Glomerular visceral epithelial cell (primary cell): ENCODE measurements at regions not wholly inside any gene's neighbourhood (a gene's known extent, or its start where the extent isn't known, plus 50 kb on each side); places are given as distances from the start of the nearest gene placed in this dataset.
A peak's percentile ranks its signal among the peaks of the same experiment; 100 is the strongest.
"Not testable (repeated sequence)": the region's sequence is repeated elsewhere in the genome, so short reads cannot be mapped to it uniquely, and the experiment has no call there.

Experiments
- DNase-seq: peaks from one replicate; pipeline ENCODE4 v3.0.0-alpha.2; 2016; ENCODE audit errors: extremely low spot score

DNA sequence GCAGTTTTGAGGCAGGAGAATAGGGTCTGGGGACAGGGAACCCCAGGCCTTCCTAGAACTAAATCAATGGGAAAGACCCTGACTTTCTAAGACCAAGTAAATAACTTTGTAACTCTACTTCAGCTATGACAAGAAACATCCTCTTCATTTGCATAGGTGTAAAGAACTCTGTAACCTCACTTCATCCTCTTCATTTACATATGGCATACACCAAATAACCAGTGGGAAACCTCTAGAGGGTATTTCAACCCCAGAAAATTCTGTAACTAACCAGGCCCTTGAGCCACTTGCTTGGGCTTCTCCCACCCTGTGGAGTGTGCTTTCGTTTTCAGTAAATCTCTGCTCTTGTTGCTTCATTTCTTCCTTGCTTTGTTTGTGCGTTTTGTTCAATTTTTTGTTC is 495.6 kb downstream of the SIPA1L2 start:
- no peak for DNase-seq

DNA sequence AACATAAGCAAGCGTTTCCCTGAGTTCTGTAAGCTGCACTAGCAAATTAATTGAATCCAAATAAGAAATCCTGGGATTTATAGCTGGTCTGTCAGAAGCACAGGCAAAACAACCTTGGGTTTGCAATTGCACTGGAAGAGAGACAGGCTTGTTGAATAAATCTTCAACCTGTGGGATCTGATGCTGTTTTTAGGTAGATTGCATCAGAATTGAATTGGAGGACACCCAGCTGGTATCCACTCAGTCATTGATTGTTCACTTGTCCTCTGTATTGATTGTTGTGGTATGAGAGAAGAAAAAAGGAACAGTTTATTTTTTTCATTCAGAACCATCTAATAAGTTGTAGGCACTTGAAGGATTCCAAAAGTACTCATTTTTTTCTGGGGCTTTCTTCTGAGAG is 497.4 kb downstream of the SIPA1L2 start:
- no peak for DNase-seq

DNA sequence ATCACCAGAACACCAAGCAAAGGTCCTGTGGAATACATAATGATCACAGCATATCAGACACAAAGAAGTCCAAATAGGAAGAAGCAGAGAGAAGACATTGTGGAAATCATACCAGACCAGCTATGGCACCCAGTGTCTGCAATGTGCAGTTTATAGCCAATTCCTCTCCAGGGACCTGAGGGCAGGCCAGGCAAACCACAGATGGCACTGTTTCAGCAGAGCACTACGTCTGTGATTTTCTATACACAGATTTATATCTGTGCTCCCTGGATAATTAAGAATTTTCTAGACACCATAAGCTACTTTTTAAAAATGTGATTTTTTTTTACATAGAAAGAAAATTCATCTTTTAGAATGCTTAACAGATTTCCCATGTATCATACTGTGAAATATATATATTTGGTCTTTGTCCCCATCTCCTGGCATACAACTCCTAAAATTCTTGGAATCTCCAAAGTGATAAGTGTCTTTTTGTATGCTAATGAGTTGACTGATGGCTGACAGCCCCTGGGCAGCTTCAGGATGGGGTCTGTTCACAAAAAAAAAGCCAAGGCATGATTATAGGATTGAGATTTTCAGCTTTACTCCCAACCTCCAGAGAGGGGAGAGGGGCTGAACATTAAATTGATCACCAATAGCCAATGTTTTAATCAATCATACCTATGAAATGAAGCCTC is 498.1 kb downstream of the SIPA1L2 start:
- no peak for DNase-seq

DNA sequence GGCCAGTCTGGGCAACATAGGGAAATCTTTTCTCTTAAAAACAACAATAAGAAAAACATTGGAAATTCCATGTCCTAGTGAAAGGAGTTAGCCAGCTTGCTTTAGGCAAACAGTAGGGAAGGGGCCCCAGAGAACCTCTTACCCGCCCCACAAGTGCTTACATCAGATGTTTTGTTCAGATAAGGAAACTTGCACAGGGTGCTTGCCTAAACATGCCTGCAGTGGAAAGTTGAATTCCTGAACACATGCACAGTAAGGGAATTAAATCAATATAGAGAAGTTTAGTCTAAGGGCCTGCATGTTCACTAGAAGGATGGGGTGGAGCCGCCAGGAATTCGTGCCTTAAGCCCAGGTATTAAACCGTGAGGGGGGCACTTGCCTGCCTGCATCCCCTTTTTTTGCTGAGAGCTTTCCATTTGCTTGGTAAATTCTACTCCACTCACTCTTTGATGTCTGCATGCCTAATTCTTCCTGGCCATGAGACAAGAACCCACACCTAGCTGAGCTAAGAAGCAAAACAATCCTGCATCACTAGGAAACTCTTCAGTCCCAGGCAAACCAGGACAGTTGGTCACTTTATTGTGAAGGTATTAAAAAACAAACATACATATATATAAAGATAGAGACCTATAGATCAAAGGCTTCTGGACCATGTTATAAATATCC is 499.0 kb downstream of the SIPA1L2 start:
- no peak for DNase-seq

DNA sequence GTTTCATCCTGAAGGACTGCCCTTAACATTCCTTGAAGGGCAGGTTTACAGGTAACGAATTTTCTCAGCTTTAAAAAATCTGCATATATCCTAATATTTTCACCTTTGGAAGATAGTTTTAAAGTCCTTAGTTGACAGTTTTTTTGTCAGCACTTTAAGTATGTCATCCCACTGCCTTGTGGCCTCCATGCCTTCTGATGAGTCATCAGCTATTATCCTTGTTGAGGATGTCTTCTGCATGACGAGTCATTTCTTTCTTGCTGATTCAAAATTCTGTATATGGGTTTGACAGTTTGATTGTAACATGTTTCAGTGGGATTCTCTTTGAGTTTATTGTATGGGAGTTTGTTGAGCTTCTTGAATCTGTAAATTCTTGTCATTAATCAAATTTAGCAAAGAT is 500.6 kb downstream of the DISC1 start:
- peak; percentile 67 for DNase-seq

DNA sequence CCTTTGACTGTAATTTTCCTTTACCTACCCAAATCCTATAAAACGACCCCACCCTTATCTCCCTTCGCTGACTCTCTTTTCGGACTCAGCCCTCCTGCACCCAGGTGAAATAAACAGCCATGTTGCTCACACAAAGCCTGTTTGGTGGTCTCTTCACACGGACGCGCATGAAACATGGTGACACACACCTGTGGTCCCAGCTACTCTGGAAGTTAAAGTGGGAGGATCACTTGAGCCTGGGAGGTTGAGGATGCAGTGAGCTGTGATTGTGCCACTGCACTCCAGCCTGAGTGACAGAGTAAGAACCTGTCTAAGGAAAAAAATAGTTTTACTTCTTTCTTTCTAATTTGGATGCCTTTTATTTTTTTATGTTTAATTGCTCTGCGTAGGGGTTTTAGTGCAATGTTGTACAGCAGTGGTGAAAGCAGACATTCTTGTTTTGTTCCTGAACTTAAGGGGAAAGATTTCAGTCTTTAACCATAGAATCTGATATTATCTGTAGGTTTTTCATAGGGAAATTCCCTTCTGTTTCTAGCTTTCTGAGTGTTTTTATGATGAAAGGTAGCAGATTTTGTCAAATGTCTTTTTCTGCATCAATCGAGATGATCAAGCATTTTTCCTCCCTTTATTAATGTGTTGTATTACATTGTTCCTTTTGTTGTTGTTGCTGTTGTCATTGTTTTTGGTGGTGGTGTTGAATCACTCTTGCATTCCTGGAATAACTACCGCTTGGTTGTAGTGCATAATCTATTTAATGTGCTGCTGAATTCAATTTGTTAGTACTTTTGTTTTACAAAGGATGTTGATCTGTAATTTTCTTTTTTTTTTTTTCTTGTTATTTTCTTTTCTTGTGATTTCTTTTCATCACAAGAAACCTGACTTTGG is 497.4 kb downstream of the DISC1 start:
- DNase-seq = no peak

DNA sequence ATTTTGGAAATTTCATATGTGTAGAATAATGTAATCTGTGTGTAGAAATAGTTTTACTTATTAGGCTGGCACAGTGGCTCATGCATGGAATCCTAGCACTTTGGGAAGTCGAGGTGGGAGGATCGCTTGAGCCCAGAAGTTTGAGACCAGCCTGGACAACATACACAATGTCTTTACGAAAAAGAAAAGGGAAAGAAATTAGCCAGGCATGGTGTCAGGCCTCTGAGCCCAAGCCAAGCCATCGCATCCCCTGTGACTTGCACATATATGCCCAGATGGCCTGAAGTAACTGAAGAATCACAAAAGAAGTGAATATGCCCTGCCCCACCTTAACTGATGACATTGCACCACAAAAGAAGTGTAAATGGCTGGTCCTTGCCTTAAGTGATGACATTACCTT is 491.3 kb downstream of the DISC1 start:
- not testable (repeated sequence) for DNase-seq

DNA sequence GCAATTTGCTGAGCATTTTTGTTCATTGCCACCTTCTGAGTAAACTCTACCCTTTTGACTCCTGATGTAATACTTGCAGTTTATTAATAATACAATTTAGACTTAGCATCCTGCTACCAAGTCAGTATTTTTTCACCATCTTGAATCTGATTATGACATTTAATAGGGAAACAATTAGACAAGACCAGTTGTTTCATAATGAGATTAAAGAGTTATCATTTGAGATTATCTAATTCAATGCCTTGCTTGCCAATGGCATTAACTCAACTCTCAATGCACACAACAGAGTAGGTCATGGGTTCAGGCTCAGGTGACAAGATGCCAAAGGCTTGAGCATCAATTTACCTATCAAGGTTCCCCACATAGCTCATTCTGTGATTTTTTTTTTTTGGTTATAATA is 488.4 kb downstream of the DISC1 start:
- DNase-seq = no peak

DNA sequence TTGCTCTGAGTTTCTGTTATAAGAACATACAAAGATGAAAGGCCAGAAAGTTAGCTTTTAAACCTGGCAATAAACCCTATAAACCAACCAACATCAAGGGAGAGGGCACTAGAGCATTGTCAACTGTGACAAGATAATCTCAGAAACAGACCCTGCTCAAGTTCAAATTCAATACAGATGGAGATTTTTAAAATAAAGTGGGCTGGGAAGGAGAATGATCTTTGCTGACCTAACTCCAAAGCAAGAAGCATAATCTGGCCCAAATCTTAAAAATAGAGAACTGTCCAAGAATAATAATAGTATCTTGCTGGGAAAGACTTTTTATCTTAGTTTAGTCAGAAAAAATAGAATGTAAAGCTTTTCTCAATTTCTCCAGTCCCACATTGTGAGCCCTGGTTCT is 485.5 kb downstream of the DISC1 start:
- no peak for DNase-seq

DNA sequence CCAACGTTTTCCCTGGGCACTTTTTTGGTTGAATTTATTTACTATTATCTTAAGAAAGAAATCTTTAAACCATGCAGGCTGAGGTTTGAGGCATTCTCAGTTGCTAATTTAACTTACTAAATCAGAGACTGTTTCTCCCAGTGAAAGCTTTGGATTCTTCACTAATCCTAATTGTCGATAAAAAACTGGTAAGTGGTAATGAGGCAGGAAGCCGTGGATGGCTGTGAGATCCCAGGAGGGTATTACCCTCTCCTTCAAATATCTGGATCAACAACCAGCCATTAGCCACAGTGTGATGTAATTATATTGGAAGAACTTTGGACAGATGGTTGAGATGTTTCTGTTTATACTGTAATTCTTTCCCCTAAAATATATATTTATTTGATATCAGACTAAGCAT is 485.0 kb downstream of the DISC1 start:
- DNase-seq = no peak

DNA sequence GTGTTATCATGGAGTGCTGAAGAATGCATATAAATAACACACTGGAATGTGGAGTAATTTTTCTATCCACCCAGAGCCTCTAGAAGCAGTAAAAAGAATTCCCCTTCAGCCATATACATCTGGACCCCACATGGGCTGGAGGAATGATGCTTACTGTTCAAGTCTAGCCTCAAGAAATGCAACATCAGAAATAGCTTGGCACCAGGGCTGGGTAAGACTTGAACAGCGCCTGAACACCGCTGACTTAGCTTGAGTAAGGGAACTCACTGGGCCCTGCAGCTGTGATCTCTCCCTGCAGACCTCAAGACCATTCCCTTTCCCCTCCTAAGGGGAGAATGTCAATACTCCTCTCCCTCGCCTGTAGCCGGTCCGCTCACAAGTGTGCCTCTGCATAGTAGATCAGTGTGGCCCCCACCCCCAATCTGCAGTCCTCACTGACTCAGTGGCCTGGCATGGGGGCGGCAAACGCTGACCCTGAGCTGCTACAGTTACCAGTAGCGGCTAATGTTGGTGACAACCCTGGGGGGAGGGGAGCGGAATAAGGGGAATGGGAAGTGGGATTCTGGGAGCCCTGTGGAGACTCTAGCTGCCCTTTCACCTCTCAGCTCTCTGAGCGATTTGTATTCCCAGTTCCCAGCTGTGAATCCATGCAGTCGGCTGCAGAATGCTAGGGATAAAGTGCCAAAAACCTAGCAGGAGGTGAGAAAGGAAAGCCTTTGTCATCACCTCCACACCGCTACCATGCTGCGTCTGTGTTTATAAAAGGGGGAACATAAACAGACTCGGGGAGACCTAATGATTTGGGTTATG is 483.9 kb downstream of the DISC1 start:
- DNase-seq = no peak

DNA sequence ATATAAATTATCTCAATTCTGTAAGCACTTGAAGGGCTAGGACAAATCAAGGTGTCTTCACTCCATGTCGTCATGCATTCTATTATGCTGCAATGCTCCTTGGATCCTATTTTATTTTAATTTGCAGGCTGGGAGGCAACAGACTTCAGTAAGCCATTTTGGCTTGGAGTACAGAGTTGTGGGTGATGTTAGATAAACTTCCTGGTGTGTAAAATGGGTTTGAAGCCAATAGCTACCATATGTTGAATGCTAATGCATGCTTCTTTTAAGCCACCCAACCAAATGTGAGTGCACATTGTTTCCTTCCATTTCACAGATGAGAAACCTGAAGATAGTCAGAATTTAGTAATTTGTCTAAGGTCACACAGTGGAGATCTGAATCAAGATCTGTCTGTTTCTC is 482.8 kb downstream of the DISC1 start:
- DNase-seq = no peak

DNA sequence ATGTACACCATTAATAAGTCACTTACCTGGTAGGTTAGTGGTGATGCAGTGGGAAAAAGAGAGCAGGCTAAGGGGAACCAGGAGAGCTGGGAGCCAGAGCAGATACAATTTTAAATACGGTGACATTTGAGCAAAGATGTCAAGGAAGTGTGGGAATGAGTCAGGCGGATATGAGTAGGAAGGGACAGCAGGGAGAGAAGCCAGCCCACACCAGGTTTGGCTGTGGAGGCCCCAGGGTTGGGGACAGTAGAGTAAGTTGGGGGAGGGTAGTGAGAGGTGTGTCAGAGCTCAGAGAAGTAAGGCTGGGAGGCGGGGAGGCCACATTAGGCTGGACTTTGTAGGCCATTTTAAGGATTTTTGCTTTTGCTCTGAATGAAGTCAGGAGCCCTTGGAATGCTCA is 482.0 kb downstream of the DISC1 start:
- no peak for DNase-seq

DNA sequence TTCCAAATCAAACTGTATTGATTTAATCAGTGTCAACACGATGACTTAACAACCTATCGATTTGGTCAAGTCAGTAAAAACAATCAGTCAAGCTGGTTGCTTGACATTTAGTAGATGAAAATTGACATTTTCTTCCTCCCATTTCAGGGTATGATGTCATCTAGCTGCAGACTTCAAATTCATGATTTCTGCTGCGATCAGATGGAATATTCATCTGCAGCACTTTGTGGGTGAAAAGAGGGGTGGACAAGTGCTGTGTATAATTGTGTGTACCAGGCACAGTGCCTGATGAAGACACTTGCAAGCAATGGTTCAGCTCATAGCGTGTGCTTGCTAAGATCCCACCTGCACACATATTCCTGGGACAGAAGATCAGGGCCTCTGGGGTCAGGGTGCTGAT is 479.8 kb downstream of the DISC1 start:
- no peak for DNase-seq

DNA sequence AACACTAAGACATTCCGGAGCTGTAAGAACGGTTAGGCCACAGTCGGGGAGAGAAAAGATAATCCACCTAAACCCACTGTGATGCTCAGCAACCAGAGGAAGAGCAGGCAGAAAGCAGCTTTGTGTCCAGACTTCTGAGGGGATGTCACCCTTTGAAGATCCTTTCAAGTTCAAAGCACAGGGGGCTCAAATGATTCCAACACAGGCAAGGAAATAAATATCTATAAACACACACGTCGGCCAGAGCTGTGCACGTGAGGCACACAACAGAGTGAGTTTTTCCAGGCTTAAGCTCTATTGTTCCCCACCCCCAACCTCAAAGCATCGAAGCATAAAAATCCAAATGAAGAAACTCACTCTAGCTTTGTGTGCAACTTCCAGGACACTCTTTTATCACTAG is 479.0 kb downstream of the DISC1 start:
- no peak for DNase-seq

DNA sequence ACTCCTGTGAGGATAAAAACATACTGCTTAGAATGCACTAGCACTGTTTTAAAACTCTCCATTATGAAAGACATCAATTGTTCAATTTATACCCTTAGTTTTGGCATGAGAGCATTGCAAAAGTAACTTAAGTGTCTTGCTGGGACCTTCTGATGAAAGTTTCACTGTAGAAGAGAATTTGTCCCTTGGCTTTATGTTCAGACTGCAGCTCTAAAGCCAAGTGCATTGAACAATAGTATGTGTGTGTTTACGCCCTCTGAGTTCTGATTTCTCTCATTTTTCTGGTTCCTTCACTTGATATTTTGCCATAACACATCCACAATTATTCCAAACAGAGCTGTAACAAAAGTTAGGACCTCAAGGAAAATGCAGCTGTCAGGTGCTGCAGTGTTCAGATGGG is 474.6 kb downstream of the DISC1 start:
- DNase-seq = no peak

DNA sequence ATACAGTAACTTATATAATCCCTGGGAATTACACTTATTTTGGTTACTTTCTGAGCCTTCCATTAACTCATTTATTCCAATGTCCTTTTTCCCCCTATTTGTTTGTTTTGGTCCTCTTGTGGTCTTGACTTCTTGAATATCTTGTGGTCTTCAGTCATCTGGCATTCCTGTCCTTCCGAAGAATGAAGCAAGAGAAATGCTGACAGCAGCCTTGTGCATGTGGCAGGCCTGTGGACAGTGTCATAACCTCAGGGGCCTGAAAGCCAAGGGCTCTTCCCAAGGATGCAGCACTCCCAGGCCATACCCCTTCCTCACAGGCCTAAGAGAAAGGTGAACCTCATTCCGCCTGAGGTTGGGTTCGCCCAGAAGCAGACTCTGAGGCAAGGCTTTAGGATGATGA is 470.2 kb downstream of the DISC1 start:
- DNase-seq = no peak
